Kasumi-1 (cell line): ENCODE measurements at regions not wholly inside any gene's neighbourhood (a gene's known extent, or its start where the extent isn't known, plus 50 kb on each side); places are given as distances from the start of the nearest gene placed in this dataset.

Source experiments
- DNase-seq, 2 experiments: peaks; one replicate each; lab custom pipeline; 2025; lab: John Stamatoyannopoulos, UW

DNA sequence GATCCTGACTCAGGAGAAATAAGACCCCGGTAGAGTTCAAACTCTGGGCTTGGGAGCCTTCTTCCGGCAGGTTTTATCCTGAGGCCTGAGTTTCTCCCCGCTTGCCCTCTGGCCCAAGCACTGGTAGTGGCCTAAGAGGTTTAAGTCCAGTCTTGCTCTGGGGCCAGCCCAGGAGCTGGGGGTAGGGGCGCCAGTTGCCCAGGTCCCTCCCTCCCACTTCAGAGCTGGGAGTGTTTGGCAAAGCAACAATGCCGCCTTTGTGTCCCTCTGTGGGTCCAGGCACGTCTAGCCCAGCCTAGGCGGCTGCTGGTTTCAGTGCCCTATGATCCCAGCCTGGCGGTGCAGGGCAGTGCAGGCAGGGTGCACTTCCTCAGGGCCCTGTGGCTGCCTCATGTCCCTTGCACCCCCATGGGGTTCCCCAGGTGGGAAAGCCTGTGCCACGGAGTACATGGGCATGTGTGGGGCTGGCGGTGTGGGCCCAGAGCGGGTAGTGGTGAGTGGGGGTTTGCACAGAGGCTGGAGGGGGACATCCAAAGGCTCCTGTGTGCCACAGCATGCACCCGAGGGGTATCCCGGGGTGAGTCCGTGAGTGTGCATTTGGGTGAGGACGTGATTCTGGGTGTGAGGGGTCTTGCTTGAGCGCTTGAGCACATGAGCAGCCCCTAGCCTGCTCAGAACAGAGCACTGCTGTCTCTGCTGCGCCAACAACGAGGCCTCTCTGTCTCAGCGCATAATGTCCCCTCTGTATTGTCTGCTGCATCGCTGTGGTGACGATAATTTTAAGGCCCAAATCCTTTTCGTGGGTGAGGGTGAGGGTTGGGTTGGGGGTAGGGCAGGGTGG, 61.7 kb upstream of the PSD2 start:
- DNase-seq = no peak

DNA sequence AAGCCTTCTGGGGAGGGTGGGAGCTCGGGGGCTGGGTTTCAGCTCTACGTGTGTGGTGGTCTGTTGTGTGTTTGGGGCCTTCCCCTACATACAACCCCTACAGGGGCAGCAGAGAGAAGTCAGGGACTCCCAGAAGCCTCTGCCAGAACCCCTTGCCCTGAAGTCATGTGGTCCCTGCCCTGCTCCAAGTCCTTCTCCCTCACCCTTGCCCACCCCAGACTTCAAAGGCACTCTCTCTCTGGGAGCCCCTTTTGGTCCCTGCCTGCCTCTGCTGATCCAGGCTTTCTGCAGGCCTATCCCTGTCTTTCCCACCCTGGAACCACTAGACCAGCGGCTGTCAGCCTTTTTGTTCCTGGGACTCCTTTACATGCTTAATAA, 61.1 kb upstream of the PSD2 start:
- DNase-seq = no peak

GRCh38 chr5:139738193-139739149, 57.1 kb upstream of the PSD2 start:
- DNase-seq = no peak

- DNase-seq = no peak
Measured at GRCh38 chr5:139739150-139739974, 56.2 kb upstream of the PSD2 start.

GRCh38 chr5:139740138-139740991, 55.2 kb upstream of the PSD2 start:
- no peak for DNase-seq

DNA sequence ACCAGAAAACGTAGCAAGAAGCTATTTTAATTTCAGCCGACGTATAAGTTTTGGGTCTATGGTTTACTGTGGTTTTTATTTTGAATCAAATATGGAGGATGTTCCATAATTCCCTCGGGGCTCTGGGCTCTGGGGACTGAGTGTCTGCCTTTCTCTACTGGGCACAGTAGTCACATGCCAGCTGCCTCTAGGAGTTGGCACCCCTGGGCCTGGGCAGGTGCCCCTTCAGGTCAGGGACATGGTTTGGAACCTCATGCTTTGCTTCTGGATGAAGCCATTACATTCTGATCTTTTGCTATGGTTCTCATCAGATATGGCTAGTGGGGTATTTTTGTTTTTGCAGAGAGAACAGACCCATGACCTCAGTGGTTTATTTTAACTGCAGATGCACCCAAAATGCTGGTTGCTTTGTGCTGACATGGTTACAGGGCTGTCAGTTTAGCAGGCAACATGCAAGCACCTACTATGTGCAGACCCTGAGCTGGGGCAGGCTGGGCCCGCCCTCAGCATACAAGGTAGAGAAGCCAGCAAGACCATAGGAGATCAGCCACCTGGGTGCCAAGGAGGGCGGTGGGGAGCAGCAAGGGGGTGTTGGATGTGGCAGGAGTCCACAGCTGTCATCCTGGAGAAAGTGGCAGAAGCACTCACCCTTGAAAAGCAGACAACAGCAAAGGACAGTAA, 54.5 kb upstream of the PSD2 start:
- no peak for DNase-seq

DNA sequence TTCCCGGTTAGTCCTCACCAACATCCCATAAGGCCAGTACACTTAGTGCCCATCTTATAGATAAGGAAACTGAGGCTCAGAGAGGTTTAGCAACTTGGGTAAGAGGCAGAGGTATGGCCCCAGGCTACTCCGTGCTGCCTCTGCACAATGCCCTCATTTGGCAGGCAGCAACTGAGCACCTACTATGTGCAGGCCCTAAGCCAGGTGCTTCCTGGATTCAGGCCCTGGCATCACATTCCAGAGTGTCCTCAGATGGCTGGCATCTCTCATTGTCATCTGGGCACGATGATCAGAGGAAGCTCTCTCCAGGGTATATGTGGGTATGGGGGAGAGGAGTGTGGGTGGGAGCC, 53.8 kb upstream of the PSD2 start:
- DNase-seq = no peak

- no peak for DNase-seq
Measured at GRCh38 chr5:139742173-139742903, 53.3 kb upstream of the PSD2 start.

DNA sequence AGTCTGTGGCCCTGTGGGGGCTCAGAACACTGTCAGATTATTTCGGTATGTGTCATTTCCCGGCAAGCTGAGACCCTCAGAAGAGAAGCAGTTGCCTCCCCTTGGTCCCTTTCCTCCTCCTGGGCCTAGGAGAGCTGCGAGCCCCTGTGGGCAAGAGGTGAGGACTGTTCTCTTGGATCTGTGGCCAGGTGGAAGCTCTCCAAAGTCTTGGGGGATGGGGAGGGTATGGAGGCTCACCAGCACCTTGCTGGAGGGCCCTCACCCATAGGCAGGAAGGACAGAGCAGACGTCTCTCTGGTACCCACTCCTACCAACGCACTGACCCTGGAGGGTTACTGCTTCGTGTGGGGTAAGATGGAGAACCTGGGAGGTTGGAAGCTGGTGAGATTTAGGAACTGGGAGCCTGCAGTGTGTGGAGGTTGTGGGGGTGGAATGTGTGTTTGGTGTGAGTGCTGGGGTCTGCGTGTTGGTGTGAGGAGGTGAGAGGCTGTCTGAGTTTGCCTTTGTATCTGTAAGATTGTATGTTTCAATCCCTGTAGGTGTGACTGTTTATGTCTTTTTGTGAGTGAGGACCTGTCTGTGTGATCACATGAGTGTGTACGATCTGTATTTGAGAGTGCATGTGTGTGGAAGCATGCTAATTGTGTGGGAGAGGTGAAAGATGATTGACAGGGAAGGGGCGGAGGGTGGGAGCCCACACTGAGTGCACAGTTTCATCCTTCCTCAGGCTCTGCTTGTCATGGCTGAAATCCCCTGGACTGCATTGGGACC, 52.4 kb upstream of the PSD2 start:
- DNase-seq = no peak

DNA sequence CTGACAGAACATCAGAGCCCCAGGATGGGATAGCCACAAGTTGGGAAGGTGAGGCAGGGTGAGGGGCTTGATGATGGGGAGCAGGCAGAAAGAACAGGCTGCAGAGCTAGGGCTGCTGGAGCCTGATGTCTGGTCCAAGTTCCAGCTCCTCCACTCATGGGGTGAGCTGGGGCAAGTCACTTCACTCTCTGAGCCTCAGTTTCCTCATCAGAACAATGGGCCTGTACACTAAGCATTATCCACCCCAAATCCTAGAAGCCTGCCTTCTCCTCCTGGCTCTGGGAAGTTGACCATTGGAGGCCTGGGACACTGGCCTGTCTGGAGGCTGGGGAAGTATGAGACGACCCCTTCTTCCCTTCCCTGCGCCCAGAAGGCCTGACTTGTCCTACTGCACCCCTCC, 51.8 kb upstream of the PSD2 start:
- no peak for DNase-seq

DNA sequence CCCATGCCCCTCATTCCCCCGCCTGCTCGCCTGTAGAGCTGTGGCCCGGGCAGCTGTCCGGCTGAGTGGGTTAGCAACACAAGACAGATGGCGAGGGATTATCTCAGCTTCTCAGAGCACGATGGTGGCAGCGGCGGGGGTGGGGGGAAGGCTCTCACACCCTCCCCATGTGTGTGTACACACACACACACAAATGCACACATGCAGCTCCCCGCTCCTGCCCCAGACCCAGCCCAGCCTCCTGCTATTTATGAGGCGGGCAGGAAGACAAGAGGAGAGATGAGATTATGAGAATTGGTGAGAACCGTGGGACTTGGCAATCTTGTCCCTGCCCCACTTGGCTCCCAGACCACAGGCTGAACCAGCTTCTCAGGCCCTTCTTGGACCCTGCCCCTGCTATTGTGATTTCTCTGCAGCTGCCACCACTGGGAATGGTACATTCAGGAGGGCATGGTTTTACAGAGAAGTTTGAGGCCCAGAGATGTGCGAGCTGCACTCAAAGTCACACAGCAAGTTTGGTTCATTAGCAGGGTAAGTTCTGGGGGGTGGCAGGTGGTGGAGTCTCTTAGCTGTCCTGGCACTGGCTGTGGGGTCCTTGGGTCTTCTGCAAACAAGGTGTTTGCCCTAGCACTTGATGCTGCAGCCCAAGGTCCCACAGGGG, 51.0 kb upstream of the PSD2 start:
- DNase-seq = no peak

DNA sequence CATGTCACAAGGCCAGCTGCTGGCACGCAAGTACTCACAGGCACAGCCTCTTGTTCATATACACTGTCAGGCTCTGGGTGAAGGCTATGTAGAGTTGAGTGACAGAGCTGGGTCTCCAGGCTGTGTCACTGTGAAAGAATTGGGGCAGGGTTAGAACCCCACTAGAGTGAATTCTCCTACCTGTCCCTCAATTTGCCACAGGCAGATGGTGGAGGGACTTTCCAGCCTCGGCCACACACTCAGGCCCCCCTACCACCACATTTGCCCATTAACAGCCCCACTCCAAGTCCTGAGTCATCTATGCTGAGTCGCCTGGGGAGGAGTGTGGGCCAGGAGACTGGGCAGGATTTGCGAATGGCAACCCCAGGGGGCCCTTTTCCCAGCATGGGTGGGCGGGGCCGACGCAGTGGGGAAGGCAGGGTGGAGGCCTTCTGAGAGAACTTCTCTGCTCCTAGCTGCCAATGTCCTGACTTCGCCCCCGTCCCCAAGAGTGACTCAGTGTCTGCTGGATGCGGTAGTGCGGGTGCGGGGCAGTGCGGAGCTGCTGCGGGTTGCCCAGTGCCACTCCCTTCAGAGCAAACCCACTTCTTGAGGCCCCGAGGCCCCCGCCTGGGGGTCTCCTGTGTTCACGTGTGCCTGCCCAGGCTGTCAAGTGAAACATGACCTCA, 50.3 kb upstream of the PSD2 start:
- DNase-seq = no peak

- peak; percentile 33 to 44 for DNase-seq
Measured at GRCh38 chr5:139745800-139746690, 49.6 kb upstream of the PSD2 start.
